GM23248 (cell line): ENCODE measurements at regions not wholly inside any gene's neighbourhood (a gene's known extent, or its start where the extent isn't known, plus 50 kb on each side); places are given as distances from the start of the nearest gene placed in this dataset.
A peak's percentile ranks its signal among the peaks of the same experiment; 100 is the strongest.

Experiments
- DNase-seq: peaks from one replicate; pipeline ENCODE4 v3.0.0-alpha.2; 2015
- H2AFZ ChIP-seq: fragments of 200-600 bp; sonication (generic); 2 replicates; pipeline ENCODE4 v1.6.1; 2016; ENCODE audit warnings: antibody characterized with exemption
- H3F3A ChIP-seq: fragments of 200-600 bp; sonication (generic); 2 replicates; pipeline ENCODE4 v1.6.1; 2016; ENCODE audit warnings: mild to moderate bottlenecking, antibody characterized with exemption, mixed run types; ENCODE audit not compliant: insufficient read depth
- H3K27ac ChIP-seq: fragments of 200-600 bp; sonication (generic); 2 replicates; pipeline ENCODE4 v1.5.1; 2016; ENCODE audit warnings: mild to moderate bottlenecking
- H3K27me3 ChIP-seq: fragments of 200-600 bp; sonication (generic); replicated peaks from 2 replicates; pipeline ENCODE4 v1.6.1; 2016; ENCODE audit warnings: mild to moderate bottlenecking; ENCODE audit not compliant: insufficient read depth
- H3K36me3 ChIP-seq: fragments of 200-600 bp; sonication (generic); 2 replicates; pipeline ENCODE4 v1.6.1; 2016; ENCODE audit warnings: low read depth, mild to moderate bottlenecking
- H3K4me1 ChIP-seq: fragments of 200-600 bp; sonication (generic); 2 replicates; pipeline ENCODE4 v1.6.1; 2016; ENCODE audit warnings: mild to moderate bottlenecking; ENCODE audit not compliant: insufficient read depth
- H3K4me2 ChIP-seq: fragments of 200-600 bp; sonication (generic); one replicate; pipeline ENCODE4 v1.6.1; 2016; ENCODE audit warnings: mild to moderate bottlenecking; ENCODE audit not compliant: unreplicated experiment
- H3K4me3 ChIP-seq: fragments of 200-600 bp; sonication (generic); 2 replicates; pipeline ENCODE4 v1.5.1; 2016; ENCODE audit warnings: mild to moderate bottlenecking
- H3K79me2 ChIP-seq: fragments of 200-600 bp; sonication (generic); 2 replicates; pipeline ENCODE4 v1.6.1; 2016; ENCODE audit warnings: mild to moderate bottlenecking; ENCODE audit not compliant: insufficient read depth
- H3K9ac ChIP-seq: fragments of 200-600 bp; sonication (generic); 2 replicates; pipeline ENCODE4 v1.6.1; 2016; ENCODE audit warnings: mild to moderate bottlenecking
- H3K9me2 ChIP-seq: fragments of 200-600 bp; sonication (generic); 2 replicates; pipeline ENCODE4 v1.6.1; 2016; ENCODE audit warnings: mixed run types, mild to moderate bottlenecking, moderate library complexity; ENCODE audit not compliant: insufficient read depth
- H3K9me3 ChIP-seq: fragments of 200-600 bp; sonication (generic); one replicate; pipeline ENCODE4 v1.6.1; 2017; ENCODE audit warnings: low read depth
- H4K20me1 ChIP-seq: fragments of 200-600 bp; sonication (generic); 2 replicates; pipeline ENCODE4 v1.6.0; 2016; ENCODE audit not compliant: insufficient read depth
- EZH2 ChIP-seq: fragments of 200-600 bp; sonication (generic); IDR thresholded peaks from 2 replicates; pipeline ENCODE4 v1.6.1; 2018; ENCODE audit warnings: antibody characterized with exemption, mild to moderate bottlenecking; ENCODE audit not compliant: insufficient read depth, poor library complexity, severe bottlenecking
- EZH2phosphoT487 ChIP-seq: fragments of 200-600 bp; sonication (generic); IDR thresholded peaks from 2 replicates; pipeline ENCODE4 v1.6.1; 2018; ENCODE audit warnings: antibody characterized with exemption, moderate library complexity, mild to moderate bottlenecking, low read depth; ENCODE audit not compliant: insufficient read depth
- WGBS, 2 experiments: methylation state at CpG; one replicate each; pipeline ENCODE4 v1.1.6; 2015 to 2017; ENCODE audit warnings: low lambda C conversion rate in 2 of 2, low coverage in 1 of 2; ENCODE audit errors: missing lambda C conversion rate in 2 of 2; 5-methylcytosine and 5-hydroxymethylcytosine counted together
- in situ Hi-C: fragments of 300-500 bp; cut with MboI; formaldehyde crosslinking; loops from 2 replicates; pipeline ENCODE4 v1.15.0; 2020

DNA sequence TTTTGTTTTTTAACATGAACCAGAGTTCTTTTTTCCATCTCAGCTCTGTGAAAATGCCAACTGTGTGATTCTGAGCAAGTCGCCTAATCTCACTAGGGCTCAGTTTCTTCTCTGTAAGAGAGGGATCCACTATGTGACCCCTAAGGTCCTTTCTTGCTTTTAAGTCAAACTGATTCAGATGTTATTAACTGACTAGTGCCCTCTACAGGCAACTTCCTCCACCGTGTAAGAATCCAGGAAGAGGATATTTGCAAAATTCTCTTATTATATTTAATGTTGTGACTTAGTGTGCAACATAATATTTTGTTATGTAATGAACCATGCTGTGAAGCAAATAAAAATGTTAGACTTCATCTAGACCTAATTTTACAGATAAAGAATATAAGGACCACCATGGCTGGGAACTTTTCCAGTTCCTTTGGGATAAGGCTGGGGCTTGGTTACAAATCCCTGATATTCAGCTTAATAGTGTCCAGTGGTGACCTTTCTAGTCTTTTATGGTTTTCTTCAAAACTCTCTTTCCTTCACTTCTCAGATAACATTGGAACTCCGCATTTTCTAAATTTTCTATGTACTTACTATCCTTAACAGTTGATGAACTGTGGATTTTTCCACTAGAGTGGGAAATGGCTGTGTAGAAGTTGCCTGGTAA lies 244.7 kb downstream of the PIK3R1 start:
- no peak for TF ChIP-seq EZH2phosphoT487
- no peak for TF ChIP-seq EZH2
- H4K20me1 ChIP-seq, result no peaks in the 10 kb centered on the region

GRCh38 chr5:68463606-68464005 lies 248.1 kb downstream of the PIK3R1 start:
- Histone ChIP-seq H3K27me3 (no peaks in the 10 kb centered on the region), H3K4me3 (no peak overlapping the region), H3K36me3 (no peaks in the 10 kb centered on the region), H3K9ac (no peak overlapping the region), H3K9me3 (no peaks in the 10 kb centered on the region), H3K9me2 (no peaks in the 10 kb centered on the region), H3K27ac (no peak overlapping the region), H2AFZ (no peak overlapping the region), H3K79me2 (no peaks in the 10 kb centered on the region), H3K4me1 (no peaks in the 10 kb centered on the region), H4K20me1 (no peaks in the 10 kb centered on the region), H3K4me2 (no peak overlapping the region), H3F3A (no peaks in the 10 kb centered on the region)
- TF ChIP-seq EZH2phosphoT487 (no peak), EZH2 (no peak)
- in situ Hi-C loops, result loop anchor here (25.0 kb wide), 1 partner anchor 499 kb away; no protein-coding TSS in a partner anchor
- no peak for DNase-seq
- WGBS, 2 experiments, result 96 to 100% methylated on average over 3 of the region's 3 CpGs

More for the DNA sequence above, 244.7 kb downstream of the PIK3R1 start:
- no peak overlapping the region for H3K27ac ChIP-seq
- H3K79me2 ChIP-seq, result no peaks in the 10 kb centered on the region
- H3K27me3 ChIP-seq, result no peaks in the 10 kb centered on the region
- 18 to 20% methylated on average over 3 of the region's 3 CpGs for WGBS, 2 experiments
- peak; percentile 71 for DNase-seq
- no peak overlapping the region for H3K9ac ChIP-seq
- in situ Hi-C loops, result loop anchor here (25.0 kb wide), 1 partner anchor 502 kb away; no protein-coding TSS in a partner anchor
- 0 out of 2 replicates have a peak, but pooled peaks cover 6% of the 10 kb centered on the region for H3F3A ChIP-seq
- no peaks in the 10 kb centered on the region for H3K36me3 ChIP-seq
- no peak overlapping the region for H3K4me3 ChIP-seq
- peaks cover 18% of the 10 kb centered on the region for H3K4me1 ChIP-seq
- H3K9me3 ChIP-seq, result no peaks in the 10 kb centered on the region
- H2AFZ ChIP-seq, result no peak overlapping the region
- no peak overlapping the region for H3K4me2 ChIP-seq
- no peaks in the 10 kb centered on the region for H3K9me2 ChIP-seq

GRCh38 chr5:68464424-68464823 lies 248.9 kb downstream of the PIK3R1 start:
- H3K4me2 ChIP-seq, result no peak overlapping the region
- H3F3A ChIP-seq, result no peaks in the 10 kb centered on the region
- H3K4me3 ChIP-seq, result no peak overlapping the region
- WGBS, 2 experiments, result 82 to 87% methylated on average over 4 of the region's 4 CpGs
- no peaks in the 10 kb centered on the region for H3K79me2 ChIP-seq
- no peaks in the 10 kb centered on the region for H3K9me2 ChIP-seq
- peak; percentile 38 for DNase-seq
- no peaks in the 10 kb centered on the region for H3K27me3 ChIP-seq
- no peak overlapping the region for H3K27ac ChIP-seq
- H3K9me3 ChIP-seq, result no peaks in the 10 kb centered on the region
- no peak overlapping the region for H3K9ac ChIP-seq
- no peak for TF ChIP-seq EZH2
- no peak for TF ChIP-seq EZH2phosphoT487
- H3K36me3 ChIP-seq, result no peaks in the 10 kb centered on the region
- in situ Hi-C loops, result loop anchor here (25.0 kb wide), 1 partner anchor 498 kb away; no protein-coding TSS in a partner anchor
- H4K20me1 ChIP-seq, result no peaks in the 10 kb centered on the region
- H3K4me1 ChIP-seq, result no peaks in the 10 kb centered on the region
- no peak overlapping the region for H2AFZ ChIP-seq

DNA sequence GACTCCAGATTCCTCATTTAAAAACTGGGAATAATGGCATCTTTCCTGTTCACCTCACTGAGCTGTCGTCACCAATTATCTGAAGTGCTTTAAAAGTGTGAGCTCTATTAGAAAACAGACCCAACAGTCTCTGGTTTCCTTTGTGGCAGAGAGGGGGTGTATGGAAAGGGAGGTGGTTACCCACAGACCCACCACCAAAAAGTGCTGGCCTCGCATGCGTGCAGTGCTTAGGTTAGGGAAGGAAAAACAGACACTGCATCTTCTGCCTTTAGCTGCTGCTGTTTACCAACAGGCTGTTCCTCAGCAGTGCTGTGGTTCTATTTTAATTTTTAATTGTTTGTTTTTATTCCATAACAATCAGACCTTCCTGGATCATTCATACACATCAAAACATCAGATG lies 249.6 kb downstream of the PIK3R1 start:
- no peaks in the 10 kb centered on the region for H3K27me3 ChIP-seq
- no peaks in the 10 kb centered on the region for H3K4me1 ChIP-seq
- H3K36me3 ChIP-seq, result no peaks in the 10 kb centered on the region
- H3F3A ChIP-seq, result no peaks in the 10 kb centered on the region
- TF ChIP-seq EZH2phosphoT487 (no peak), EZH2 (no peak)
- no peaks in the 10 kb centered on the region for H3K9me3 ChIP-seq
- DNase-seq, result no peak
- in situ Hi-C loops, result loop anchor here (25.0 kb wide), 1 partner anchor 497 kb away; no protein-coding TSS in a partner anchor
- no peak overlapping the region for H3K4me2 ChIP-seq
- H3K9ac ChIP-seq, result no peak overlapping the region
- H3K27ac ChIP-seq, result no peak overlapping the region
- 95 to 97% methylated on average over 3 of the region's 3 CpGs for WGBS, 2 experiments
- no peak overlapping the region for H2AFZ ChIP-seq
- H4K20me1 ChIP-seq, result no peaks in the 10 kb centered on the region
- no peaks in the 10 kb centered on the region for H3K9me2 ChIP-seq
- H3K4me3 ChIP-seq, result no peak overlapping the region
- H3K79me2 ChIP-seq, result no peaks in the 10 kb centered on the region
